GM10248 (cell line): ENCODE measurements at regions not wholly inside any gene's neighbourhood (a gene's known extent, or its start where the extent isn't known, plus 50 kb on each side); places are given as distances from the start of the nearest gene placed in this dataset.

Experiments
- CTCF ChIA-PET: fragments of 300-600 bp; sonication (Branson Sonifier 250); formaldehyde crosslinking; extraction: SDS; loops from one replicate; lab custom pipeline; 2021; ENCODE audit warnings: antibody characterized with exemption; lab: Yijun Ruan, JAX
- POLR2A ChIA-PET: fragments of 350-650 bp; sonication (Branson Sonifier 250); formaldehyde crosslinking; extraction: SDS; loops from one replicate; lab custom pipeline; 2020; ENCODE audit warnings: antibody characterized with exemption; lab: Yijun Ruan, JAX
- DNase-seq: peaks from one replicate; pipeline ENCODE4 v3.0.0; 2012; ENCODE audit errors: extremely low spot score
- TF ChIP-seq, protein P1 (sequence below): IDR thresholded peaks from 2 replicates; pipeline ENCODE4 v1.5.1; 2012; ENCODE audit warnings: mild to moderate bottlenecking, low read depth; ENCODE audit errors: extremely low read depth, missing control alignments, control extremely low read depth

DNA sequence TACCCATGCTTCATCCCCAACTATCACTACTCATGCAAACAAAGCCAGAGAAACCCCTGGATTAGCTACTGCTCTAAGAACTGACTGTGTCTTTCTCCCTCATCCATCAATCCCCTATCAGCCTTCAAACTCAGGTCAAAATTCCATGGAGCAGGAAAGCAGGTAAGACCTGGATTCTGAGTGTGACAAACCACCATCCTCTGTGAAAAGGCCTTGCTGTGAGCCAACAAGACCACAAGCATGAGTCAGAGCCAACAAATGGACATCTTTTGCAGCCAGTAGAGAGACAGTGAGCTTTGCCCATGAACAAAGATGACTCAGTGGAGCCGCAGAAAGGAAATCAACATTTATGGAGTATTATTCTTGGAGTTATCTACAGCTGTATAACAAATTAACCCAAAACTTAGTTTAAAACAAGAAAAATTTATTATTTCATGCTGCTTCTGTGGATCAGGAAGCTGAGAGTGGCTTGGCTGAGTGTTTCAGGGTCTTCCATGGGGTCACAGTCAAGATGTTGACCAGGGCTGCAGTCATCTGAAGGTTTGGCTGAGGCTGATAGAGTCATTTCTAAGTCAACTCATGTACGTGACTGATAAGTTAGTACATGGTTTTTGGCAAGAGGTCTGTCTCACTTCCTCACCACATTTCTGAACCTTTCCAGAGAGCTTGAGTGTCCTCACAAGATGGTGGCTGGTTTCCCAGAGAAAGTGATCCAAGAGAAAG is 61.1 kb downstream of the PITPNM2 start:
- no peak for DNase-seq
- ChIA-PET CTCF (interaction anchor here (1.1 to 1.7 kb wide), 3 partner anchors 9 to 32 kb away, joined by 3 to 4 read pairs (median 3); no protein-coding TSS in a partner anchor), POLR2A (interaction anchor here (0.7 kb wide), 1 partner anchor 406 kb away, joined by 3 read pairs; no protein-coding TSS in a partner anchor)
- TF ChIP-seq, protein P1, sequence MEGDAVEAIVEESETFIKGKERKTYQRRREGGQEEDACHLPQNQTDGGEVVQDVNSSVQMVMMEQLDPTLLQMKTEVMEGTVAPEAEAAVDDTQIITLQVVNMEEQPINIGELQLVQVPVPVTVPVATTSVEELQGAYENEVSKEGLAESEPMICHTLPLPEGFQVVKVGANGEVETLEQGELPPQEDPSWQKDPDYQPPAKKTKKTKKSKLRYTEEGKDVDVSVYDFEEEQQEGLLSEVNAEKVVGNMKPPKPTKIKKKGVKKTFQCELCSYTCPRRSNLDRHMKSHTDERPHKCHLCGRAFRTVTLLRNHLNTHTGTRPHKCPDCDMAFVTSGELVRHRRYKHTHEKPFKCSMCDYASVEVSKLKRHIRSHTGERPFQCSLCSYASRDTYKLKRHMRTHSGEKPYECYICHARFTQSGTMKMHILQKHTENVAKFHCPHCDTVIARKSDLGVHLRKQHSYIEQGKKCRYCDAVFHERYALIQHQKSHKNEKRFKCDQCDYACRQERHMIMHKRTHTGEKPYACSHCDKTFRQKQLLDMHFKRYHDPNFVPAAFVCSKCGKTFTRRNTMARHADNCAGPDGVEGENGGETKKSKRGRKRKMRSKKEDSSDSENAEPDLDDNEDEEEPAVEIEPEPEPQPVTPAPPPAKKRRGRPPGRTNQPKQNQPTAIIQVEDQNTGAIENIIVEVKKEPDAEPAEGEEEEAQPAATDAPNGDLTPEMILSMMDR: no peak

DNA sequence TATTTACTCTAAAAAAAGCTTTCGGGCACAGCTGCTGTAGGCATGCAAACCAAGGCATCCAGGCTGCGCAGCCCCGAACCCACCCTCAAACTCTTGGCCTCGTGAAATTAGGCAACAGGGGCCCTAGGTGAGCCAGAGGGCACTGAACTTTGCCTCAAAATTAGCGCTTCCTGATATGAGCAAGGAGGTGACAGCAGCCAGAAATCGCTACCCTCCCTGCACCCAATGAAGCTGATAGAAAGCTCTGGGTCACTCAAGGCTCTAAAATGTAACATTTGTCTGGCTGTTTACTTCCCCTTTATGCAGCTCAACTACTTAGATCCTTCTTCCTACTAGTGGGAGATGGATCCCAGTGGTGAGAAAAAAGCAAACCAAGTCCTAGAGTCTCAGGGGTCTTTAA is 61.8 kb downstream of the PITPNM2 start:
- POLR2A ChIA-PET: interaction anchor here (0.7 kb wide), 1 partner anchor 407 kb away, joined by 3 read pairs; no protein-coding TSS in a partner anchor
- no peak for DNase-seq
- TF ChIP-seq, protein P1: no peak
- CTCF ChIA-PET: interaction anchor here (1.1 to 1.7 kb wide), 3 partner anchors 8 to 33 kb away, joined by 3 to 4 read pairs (median 3); no protein-coding TSS in a partner anchor

DNA sequence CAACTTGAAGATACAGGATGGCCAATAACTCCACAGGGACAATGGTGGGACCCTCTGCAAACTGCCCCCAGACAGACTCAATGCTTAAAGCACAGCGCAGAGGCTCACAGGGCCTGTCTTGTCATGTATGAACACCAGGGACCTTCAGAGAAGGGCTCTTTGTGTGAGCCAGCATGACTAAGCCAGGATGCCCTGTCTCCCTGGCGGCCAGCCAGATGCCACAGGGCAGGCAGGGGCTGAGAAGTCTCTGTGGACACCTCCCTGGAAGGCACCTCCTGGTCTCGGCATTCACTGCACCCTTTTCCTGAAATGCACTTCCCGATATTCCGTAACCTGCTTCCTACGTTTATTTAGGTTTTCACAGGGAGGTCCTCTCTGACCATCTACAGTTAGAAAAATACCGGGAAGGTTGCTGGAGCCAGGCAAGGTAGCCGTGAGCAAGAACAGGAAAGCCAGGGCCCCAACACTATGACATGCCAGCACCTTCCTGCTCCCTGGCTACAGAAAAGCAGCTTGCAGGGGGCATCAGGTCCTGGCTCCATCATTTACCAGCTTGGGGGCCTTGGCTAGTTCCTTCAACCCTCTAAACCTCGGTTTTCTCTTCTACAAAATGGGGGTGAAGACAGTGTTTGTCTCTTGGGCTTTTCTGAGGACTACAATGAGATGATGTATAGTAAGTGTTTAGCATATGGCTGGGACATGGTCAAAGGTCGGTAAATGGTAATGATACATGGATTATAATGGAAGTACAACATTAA is 65.0 kb downstream of the PITPNM2 start:
- POLR2A ChIA-PET: no interaction called here
- TF ChIP-seq, protein P1: no peak
- no peak for DNase-seq
- CTCF ChIA-PET: interaction anchor here (0.9 kb wide), 1 partner anchor 9 kb away, joined by 4 read pairs; no protein-coding TSS in a partner anchor

DNA sequence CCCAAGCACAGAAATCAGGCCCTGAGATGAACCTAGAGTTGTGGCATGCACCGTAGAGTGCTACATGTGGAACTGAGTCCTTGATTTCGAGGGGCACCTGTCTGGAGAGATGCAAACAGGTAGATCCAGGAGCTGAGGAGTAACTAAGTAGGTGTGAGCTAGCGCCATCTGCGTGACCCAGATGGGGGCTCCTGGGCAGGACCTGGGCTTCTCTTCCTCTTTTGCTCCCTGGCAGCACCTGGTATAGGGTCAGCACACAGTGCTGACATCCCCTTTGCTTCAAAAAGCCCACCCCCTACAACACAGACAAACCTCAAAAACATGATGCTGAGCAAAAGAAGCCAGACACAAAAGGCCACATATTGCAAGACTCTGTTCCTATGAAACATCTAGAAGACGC is 65.8 kb downstream of the PITPNM2 start:
- POLR2A ChIA-PET: no interaction called here
- CTCF ChIA-PET: interaction anchor here (1.1 to 1.3 kb wide), 2 partner anchors 14 to 71 kb away, joined by 3 read pairs; no protein-coding TSS in a partner anchor

DNA sequence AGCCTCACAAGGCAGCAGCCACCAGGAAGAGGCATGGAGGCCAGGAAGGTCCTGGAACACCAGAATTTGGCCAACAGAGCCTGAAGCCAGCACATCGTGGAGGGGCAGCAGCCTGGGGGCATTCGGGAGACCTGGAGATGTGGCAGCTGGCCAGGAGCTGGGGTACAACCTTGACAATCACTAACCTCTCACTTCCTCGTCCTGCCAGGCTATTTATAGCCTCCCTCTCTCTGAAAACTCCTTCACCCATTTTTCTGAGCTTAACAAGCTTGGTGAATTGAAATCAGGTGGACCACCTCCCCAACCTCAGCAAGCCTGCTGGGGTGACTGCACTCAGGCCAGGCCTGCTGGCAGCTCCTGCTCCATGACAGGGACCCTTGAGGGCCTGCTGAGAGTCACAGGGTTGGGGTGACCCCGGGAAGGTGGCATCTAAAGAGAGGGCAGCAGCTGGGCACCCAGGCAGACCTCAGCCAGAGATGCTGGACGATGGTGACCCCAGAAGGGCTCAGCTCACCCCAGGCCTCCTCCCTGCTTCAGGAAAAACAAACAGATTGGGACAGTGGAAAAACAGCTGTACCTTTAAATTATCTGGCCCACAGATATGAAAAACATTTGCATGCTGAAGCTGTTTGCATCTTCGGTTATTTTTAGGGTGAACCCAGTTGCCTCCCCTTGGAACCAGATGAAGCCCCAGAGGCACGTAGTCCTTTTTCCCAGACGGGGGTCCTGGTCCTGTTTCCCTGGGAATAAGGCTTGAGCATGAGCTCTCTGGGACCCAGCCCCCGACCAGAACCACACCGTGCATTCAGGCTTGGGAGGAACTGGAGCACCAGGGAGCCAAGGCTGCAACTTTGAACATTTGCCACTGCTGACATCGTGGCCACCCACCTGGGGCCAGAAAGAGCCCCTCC is 67.0 kb downstream of the PITPNM2 start:
- TF ChIP-seq, protein P1: no peak
- DNase-seq: peak; percentile 48
- CTCF ChIA-PET: interaction anchor here (1.1 to 1.3 kb wide), 2 partner anchors 13 to 73 kb away, joined by 3 read pairs; no protein-coding TSS in a partner anchor
- POLR2A ChIA-PET: no interaction called here

More for the DNA sequence above, 65.8 kb downstream of the PITPNM2 start:
- TF ChIP-seq, protein P1: no peak
- no peak for DNase-seq

DNA sequence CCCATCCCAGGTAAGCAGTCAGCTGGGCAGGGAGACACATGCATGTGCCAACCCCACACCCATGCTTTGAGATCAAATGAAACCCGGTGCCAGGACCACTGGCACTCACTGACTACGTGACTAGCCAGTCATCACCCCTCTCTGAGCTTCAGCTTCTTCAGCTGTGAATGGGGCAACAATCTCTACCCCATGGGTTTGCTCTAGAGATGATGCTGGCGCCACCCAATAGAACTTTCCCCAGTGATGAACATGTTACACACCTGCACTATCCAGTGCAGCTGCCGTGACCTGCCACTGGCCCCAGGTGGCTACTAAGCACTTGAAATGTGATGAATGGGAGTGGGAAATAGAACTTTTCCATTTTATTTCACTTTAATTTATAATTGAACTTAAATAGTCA is 70.3 kb downstream of the PITPNM2 start:
- no peak for DNase-seq
- ChIA-PET CTCF (interaction anchor here (0.8 to 1.2 kb wide), 2 partner anchors 9 to 21 kb away, joined by 3 to 4 read pairs; no protein-coding TSS in a partner anchor), POLR2A (no interaction called here)
- TF ChIP-seq, protein P1: no peak
